Tibial nerve (tissue), 4 donors: ENCODE measurements at regions not wholly inside any gene's neighbourhood (a gene's known extent, or its start where the extent isn't known, plus 50 kb on each side); places are given as distances from the start of the nearest gene placed in this dataset.
"Not testable (repeated sequence)": the region's sequence is repeated elsewhere in the genome, so short reads cannot be mapped to it uniquely, and the experiment has no call there.

Experiments used
- DNase-seq, 2 donors: peaks; one replicate each; pipeline ENCODE4 v3.0.0-alpha.2; 2019; ENCODE audit warnings: low spot score in 2 of 2
- H3K27ac ChIP-seq, 4 donors: fragments of 200-600 bp; sonication (generic) in 3 of 4; one replicate each; pipeline ENCODE4 v1.5.1; 2017 to 2019; ENCODE audit warnings: mild to moderate bottlenecking in 1 of 4
- H3K27me3 ChIP-seq, 2 donors: fragments of 200-600 bp; sonication (generic) in 1 of 2; one replicate each; pipeline versions ENCODE4 v1.5.1 to v1.6.0; 2017 to 2019
- H3K36me3 ChIP-seq, 3 donors: fragments of 200-600 bp; sonication (generic); one replicate each; pipeline ENCODE4 v1.5.1; 2018 to 2019
- H3K4me1 ChIP-seq, 4 donors: fragments of 200-600 bp; sonication (generic) in 3 of 4; one replicate each; pipeline ENCODE4 v1.5.1; 2017 to 2019
- H3K4me3 ChIP-seq, 4 donors: fragments of 200-600 bp; sonication (generic) in 3 of 4; one replicate each; pipeline ENCODE4 v1.5.1; 2017 to 2019; ENCODE audit warnings: mild to moderate bottlenecking in 1 of 4, moderate library complexity in 1 of 4
- H3K9me3 ChIP-seq, 4 donors: fragments of 200-600 bp; sonication (generic) in 3 of 4; one replicate each; pipeline ENCODE4 v1.5.1; 2017 to 2019
- EP300 ChIP-seq, 2 donors: sonication (generic); formaldehyde crosslinking; IDR thresholded peaks; one replicate each; pipeline ENCODE4 v1.6.1; 2017; ENCODE audit warnings: antibody characterized with exemption in 2 of 2, mild to moderate bottlenecking in 1 of 2
- POLR2A ChIP-seq, 2 donors: fragments of 450-650 bp; IDR thresholded peaks; one replicate each; pipeline ENCODE4 v1.6.1; 2017; ENCODE audit warnings: antibody characterized with exemption in 2 of 2, mild to moderate bottlenecking in 2 of 2, moderate library complexity in 2 of 2
- whole genome bisulfite sequencing, 2 donors: methylation state at CpG; one replicate each; pipeline ENCODE4 v1.1.5; 2018; 5-methylcytosine and 5-hydroxymethylcytosine counted together
- TF ChIP-seq, protein P1 (sequence below), 5 experiments: fragments of 200-600 bp in 3 of 5; fragments of 450-650 bp in 2 of 5; sonication (generic) in 3 of 5; IDR thresholded peaks; one replicate each; pipeline ENCODE4 v1.5.1; 2016 to 2019; ENCODE audit warnings: antibody characterized with exemption in 5 of 5, mild to moderate bottlenecking in 3 of 5, moderate library complexity in 2 of 5

DNA sequence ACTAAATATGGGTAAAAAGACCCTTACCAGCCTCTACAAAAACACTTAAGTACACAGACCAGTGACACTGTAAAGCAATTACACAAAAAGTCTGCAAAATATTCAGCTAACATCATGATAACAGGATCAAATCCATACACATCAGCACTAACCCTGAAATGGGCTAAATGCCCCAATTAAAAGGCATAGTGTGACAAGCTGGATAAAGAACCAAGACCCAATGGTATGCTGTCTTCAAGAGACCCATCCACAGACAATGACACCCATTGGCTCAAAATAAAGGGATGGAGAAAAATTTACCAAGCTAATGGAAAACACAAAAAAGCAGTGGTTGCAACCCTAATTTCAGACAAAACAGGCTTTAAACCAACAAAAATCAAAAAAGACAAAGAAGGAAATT is 221.0 kb upstream of the ISL1 start:
- Histone ChIP-seq H3K4me1 (no peaks in the 10 kb centered on the region), H3K4me3 (no peak overlapping the region), H3K9me3 (peaks cover 0 to 23% (median 0%) of the 10 kb centered on the region in 4 donors), H3K27me3 (no peaks in the 10 kb centered on the region), H3K36me3 (no peaks in the 10 kb centered on the region), H3K27ac (no peak overlapping the region)
- TF ChIP-seq, protein P1, sequence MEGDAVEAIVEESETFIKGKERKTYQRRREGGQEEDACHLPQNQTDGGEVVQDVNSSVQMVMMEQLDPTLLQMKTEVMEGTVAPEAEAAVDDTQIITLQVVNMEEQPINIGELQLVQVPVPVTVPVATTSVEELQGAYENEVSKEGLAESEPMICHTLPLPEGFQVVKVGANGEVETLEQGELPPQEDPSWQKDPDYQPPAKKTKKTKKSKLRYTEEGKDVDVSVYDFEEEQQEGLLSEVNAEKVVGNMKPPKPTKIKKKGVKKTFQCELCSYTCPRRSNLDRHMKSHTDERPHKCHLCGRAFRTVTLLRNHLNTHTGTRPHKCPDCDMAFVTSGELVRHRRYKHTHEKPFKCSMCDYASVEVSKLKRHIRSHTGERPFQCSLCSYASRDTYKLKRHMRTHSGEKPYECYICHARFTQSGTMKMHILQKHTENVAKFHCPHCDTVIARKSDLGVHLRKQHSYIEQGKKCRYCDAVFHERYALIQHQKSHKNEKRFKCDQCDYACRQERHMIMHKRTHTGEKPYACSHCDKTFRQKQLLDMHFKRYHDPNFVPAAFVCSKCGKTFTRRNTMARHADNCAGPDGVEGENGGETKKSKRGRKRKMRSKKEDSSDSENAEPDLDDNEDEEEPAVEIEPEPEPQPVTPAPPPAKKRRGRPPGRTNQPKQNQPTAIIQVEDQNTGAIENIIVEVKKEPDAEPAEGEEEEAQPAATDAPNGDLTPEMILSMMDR (IDR thresholded peaks at IDR 0.05) = no peak
- TF ChIP-seq POLR2A (IDR thresholded peaks at IDR 0.05) (no peak), EP300 (IDR thresholded peaks at IDR 0.05) (no peak)
- DNase-seq = no peak

DNA sequence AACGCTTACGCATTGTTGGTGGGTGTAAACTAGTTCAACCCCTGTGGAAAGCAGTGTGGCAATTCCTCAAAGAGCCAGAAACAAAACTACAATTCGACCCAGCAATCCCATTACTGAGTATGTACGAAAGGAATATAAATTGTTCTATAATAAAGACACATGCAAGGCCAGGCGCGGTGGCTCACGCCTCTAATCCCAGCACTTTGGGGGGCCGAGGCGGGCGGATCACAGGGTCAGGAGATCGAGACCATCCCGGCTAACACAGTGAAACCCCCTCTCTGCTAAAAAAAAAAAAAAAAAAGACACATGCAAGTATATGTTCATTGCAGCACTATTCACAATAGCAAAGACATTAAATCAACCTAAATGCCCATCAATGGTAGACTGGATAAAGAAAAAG is 217.6 kb upstream of the ISL1 start:
- H3K27ac ChIP-seq, H3K4me1 ChIP-seq, H3K27me3 ChIP-seq, H3K4me3 ChIP-seq, H3K36me3 ChIP-seq, DNase-seq: not testable (repeated sequence)
- peaks cover 0 to 18% (median 0%) of the 10 kb centered on the region in 4 donors for H3K9me3 ChIP-seq
- 90 to 91% methylated on average over 12 of the region's 12 CpGs for WGBS, 2 donors

DNA sequence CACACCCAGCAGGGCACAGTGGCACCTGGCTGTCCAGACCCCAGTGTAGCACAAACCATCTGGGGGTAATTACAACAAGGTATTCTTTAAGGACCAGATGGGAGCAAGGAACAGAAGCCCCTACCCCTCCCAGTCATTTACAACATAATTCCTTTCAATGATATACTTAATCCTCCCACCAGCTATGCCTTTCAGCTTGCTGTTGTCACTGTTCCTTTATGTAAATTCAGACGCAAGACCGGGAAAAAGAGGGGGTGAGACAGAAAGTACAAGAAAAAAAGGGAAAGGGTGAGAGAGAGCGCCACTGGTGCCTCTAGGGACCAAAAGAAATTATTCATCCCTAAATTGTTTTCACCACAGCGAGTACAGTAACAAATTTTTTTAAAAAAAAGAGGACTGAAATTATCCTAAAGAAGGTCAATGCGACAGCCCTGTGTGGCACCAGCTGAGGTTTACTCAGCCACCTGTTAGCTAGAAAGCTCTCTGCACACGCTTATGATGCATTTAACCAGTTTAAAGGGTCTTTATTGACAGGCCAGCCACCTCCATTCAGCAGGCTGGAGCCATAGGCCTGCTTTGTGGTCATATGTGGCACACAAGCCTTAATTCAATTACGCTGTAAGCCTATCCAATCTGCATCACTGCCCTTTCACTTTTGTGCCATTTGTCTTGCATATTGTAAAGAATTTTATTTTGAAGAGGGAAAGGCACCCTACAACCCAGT is 210.2 kb upstream of the ISL1 start:
- H3K27me3 ChIP-seq = no peaks in the 10 kb centered on the region
- no peaks in the 10 kb centered on the region for H3K9me3 ChIP-seq
- TF ChIP-seq, protein P1 (IDR thresholded peaks at IDR 0.05) = no peak
- no peak for TF ChIP-seq POLR2A (IDR thresholded peaks at IDR 0.05)
- TF ChIP-seq EP300 (IDR thresholded peaks at IDR 0.05) = no peak
- H3K27ac ChIP-seq = no peak overlapping the region
- 23 to 32% methylated on average over 7 of the region's 7 CpGs for WGBS, 2 donors
- H3K4me3 ChIP-seq = no peak overlapping the region
- DNase-seq = no peak
- H3K36me3 ChIP-seq = no peaks in the 10 kb centered on the region
- no peaks in the 10 kb centered on the region for H3K4me1 ChIP-seq

DNA sequence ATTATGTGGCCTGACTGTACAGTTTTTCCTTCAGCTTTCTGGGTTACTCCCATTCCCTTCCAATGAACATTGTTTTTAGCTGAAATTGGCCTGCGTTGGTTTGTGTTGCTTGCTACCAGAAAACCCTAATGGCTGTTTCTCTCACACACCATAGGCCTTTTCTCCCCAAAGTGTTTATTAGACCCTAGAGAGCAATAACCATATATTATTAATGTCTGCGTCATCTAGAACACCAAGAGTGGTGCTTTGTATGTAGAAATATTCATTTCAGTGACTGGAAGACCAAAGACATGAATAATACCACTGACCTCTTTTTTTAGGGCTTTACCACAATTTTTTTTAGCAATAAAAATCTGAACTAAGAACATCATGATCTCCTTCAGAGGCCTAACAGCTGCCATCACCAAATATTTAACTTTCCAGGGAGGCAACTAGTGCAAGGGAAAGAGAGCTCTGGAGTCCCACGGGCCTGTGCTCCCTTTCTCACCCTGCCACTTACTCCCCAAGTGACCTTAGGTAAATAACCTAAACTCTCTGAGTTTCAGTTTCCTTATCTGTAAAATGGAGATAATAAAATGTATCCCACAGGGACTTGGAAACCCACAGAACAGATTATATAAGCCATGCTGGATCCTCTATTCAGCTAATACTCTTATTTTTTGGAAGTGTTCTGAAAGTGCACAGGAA is 201.9 kb upstream of the ISL1 start:
- Histone ChIP-seq H3K27me3 (no peaks in the 10 kb centered on the region), H3K36me3 (no peaks in the 10 kb centered on the region), H3K4me1 (no peaks in the 10 kb centered on the region), H3K9me3 (no peaks in the 10 kb centered on the region), H3K27ac (no peak overlapping the region), H3K4me3 (no peak overlapping the region)
- TF ChIP-seq EP300 (IDR thresholded peaks at IDR 0.05) = no peak
- TF ChIP-seq POLR2A (IDR thresholded peaks at IDR 0.05) = no peak
- TF ChIP-seq, protein P1 (IDR thresholded peaks at IDR 0.05) = no peak
- no peak for DNase-seq
- WGBS, 2 donors = 36 to 39% methylated on average over 3 of the region's 3 CpGs

DNA sequence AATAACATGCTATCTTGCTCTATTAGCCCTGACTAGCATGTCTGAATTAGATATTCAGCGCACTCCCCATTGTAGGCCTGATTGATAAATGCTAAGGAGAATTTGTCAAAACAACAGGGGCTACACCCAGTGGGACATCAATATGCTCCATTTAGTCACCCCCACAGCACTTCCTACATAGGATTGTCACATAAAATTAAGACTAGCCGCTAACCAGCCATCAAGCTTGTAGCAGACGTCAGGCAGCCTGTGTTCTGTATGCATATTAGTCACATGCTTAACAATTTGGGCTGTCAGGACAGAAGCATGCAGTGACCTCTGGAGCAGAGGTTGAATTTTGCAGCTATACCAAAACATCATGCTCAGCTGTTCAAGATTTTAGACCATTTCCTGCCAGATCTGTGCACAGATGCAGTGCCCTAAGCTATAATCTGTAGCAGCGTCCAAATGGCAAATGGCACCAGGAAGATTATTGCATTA is 197.4 kb upstream of the ISL1 start:
- Histone ChIP-seq H3K36me3 (no peaks in the 10 kb centered on the region), H3K9me3 (no peaks in the 10 kb centered on the region), H3K27me3 (no peaks in the 10 kb centered on the region), H3K4me1 (no peaks in the 10 kb centered on the region), H3K4me3 (no peak overlapping the region), H3K27ac (no peak overlapping the region)
- no peak for DNase-seq
- WGBS, 2 donors = 38 to 50% methylated on average over 4 of the region's 4 CpGs
- TF ChIP-seq POLR2A (IDR thresholded peaks at IDR 0.05) (no peak), EP300 (IDR thresholded peaks at IDR 0.05) (no peak)
- TF ChIP-seq, protein P1 (IDR thresholded peaks at IDR 0.05) = no peak
